ENCODE measurements at regions not wholly inside any gene's neighbourhood (a gene's known extent, or its start where the extent isn't known, plus 50 kb on each side); places are given as distances from the start of the nearest gene placed in this dataset.
A peak's percentile ranks its signal among the peaks of the same experiment; 100 is the strongest.

GRCh38 chr11:97136067-97136466 lies 746.3 kb downstream of the JRKL start:
- TF ChIP-seq CTCF (IDR thresholded peaks at IDR 0.05; ENCODE audit: low read depth, low read length), result no peak
- no peak for TF ChIP-seq EZH2phosphoT487 (IDR thresholded peaks at IDR 0.05; ENCODE audit: low read depth)
- H2AFZ ChIP-seq (ENCODE audit: low read depth, low read length), result no peak overlapping the region
- H3K79me2 ChIP-seq (ENCODE audit: low read length), result no peaks in the 10 kb centered on the region
- H3K9ac ChIP-seq (ENCODE audit: low read length), result no peak overlapping the region
- no peaks in the 10 kb centered on the region for H3K36me3 ChIP-seq (replicated peaks; ENCODE audit: low read depth, low read length)
- H3K4me2 ChIP-seq (ENCODE audit: low read length), result no peak overlapping the region
- H3K4me3 ChIP-seq (ENCODE audit: low read length), result no peak overlapping the region
- H3K27me3 ChIP-seq (ENCODE audit: low read depth, low read length), result no peaks in the 10 kb centered on the region
- H4K20me1 ChIP-seq (ENCODE audit: insufficient read depth, low read length), result no peaks in the 10 kb centered on the region
- H3K9me3 ChIP-seq (ENCODE audit: insufficient read depth, low read length), result no peaks in the 10 kb centered on the region
- no peak overlapping the region for H3K27ac ChIP-seq (ENCODE audit: low read length)
- no peaks in the 10 kb centered on the region for H3K4me1 ChIP-seq (ENCODE audit: low read length)

GRCh38 chr11:97140885-97141494 lies 751.2 kb downstream of the JRKL start:
- Histone ChIP-seq H3K79me2 (ENCODE audit: low read length) (no peaks in the 10 kb centered on the region), H3K9me3 (ENCODE audit: insufficient read depth, low read length) (no peaks in the 10 kb centered on the region), H3K27me3 (ENCODE audit: low read depth, low read length) (no peaks in the 10 kb centered on the region), H3K27ac (ENCODE audit: low read length) (no peak overlapping the region), H3K4me1 (ENCODE audit: low read length) (no peaks in the 10 kb centered on the region), H2AFZ (ENCODE audit: low read depth, low read length) (no peak overlapping the region), H3K9ac (ENCODE audit: low read length) (no peak overlapping the region), H3K4me3 (ENCODE audit: low read length) (no peak overlapping the region), H4K20me1 (ENCODE audit: insufficient read depth, low read length) (no peaks in the 10 kb centered on the region), H3K4me2 (ENCODE audit: low read length) (no peak overlapping the region), H3K36me3 (replicated peaks; ENCODE audit: low read depth, low read length) (no peaks in the 10 kb centered on the region)
- TF ChIP-seq EZH2phosphoT487 (IDR thresholded peaks at IDR 0.05; ENCODE audit: low read depth) (no peak), CTCF (IDR thresholded peaks at IDR 0.05; ENCODE audit: low read depth, low read length) (peak; percentile 55)

GRCh38 chr11:97143463-97143862 lies 753.6 kb downstream of the JRKL start:
- no peaks in the 10 kb centered on the region for H3K9me3 ChIP-seq (ENCODE audit: insufficient read depth, low read length)
- H4K20me1 ChIP-seq (ENCODE audit: insufficient read depth, low read length), result no peaks in the 10 kb centered on the region
- H3K27me3 ChIP-seq (ENCODE audit: low read depth, low read length), result no peaks in the 10 kb centered on the region
- TF ChIP-seq EZH2phosphoT487 (IDR thresholded peaks at IDR 0.05; ENCODE audit: low read depth) (no peak), CTCF (IDR thresholded peaks at IDR 0.05; ENCODE audit: low read depth, low read length) (no peak)
- H3K79me2 ChIP-seq (ENCODE audit: low read length), result no peaks in the 10 kb centered on the region
- H3K4me1 ChIP-seq (ENCODE audit: low read length), result no peaks in the 10 kb centered on the region
- H3K27ac ChIP-seq (ENCODE audit: low read length), result no peak overlapping the region
- H3K36me3 ChIP-seq (replicated peaks; ENCODE audit: low read depth, low read length), result no peaks in the 10 kb centered on the region
- H2AFZ ChIP-seq (ENCODE audit: low read depth, low read length), result no peak overlapping the region
- no peak overlapping the region for H3K4me2 ChIP-seq (ENCODE audit: low read length)
- no peak overlapping the region for H3K4me3 ChIP-seq (ENCODE audit: low read length)
- H3K9ac ChIP-seq (ENCODE audit: low read length), result no peak overlapping the region

GRCh38 chr11:97149741-97150140 lies 759.9 kb downstream of the JRKL start:
- H3K4me3 ChIP-seq (ENCODE audit: low read length), result no peak overlapping the region

More at GRCh38 chr11:97149741-97150140, 759.9 kb downstream of the JRKL start:
- no peaks in the 10 kb centered on the region for H3K9me3 ChIP-seq (ENCODE audit: insufficient read depth, low read length)
- H3K27ac ChIP-seq (ENCODE audit: low read length), result no peak overlapping the region
- no peaks in the 10 kb centered on the region for H3K27me3 ChIP-seq (ENCODE audit: low read depth, low read length)
- H4K20me1 ChIP-seq (ENCODE audit: insufficient read depth, low read length), result no peaks in the 10 kb centered on the region
- H2AFZ ChIP-seq (ENCODE audit: low read depth, low read length), result no peak overlapping the region
- TF ChIP-seq CTCF (IDR thresholded peaks at IDR 0.05; ENCODE audit: low read depth, low read length) (no peak), EZH2phosphoT487 (IDR thresholded peaks at IDR 0.05; ENCODE audit: low read depth) (no peak)
- H3K9ac ChIP-seq (ENCODE audit: low read length), result no peak overlapping the region
- no peak overlapping the region for H3K4me2 ChIP-seq (ENCODE audit: low read length)
- H3K36me3 ChIP-seq (replicated peaks; ENCODE audit: low read depth, low read length), result no peaks in the 10 kb centered on the region
- no peaks in the 10 kb centered on the region for H3K4me1 ChIP-seq (ENCODE audit: low read length)
- H3K79me2 ChIP-seq (ENCODE audit: low read length), result no peaks in the 10 kb centered on the region

Data from OCI-LY3 (cell line).